ENCODE measurements at regions not wholly inside any gene's neighbourhood (a gene's known extent, or its start where the extent isn't known, plus 50 kb on each side); places are given as distances from the start of the nearest gene placed in this dataset.

GRCh38 chr4:170741856-170742255 lies 652.1 kb upstream of the AADAT start:
- Histone ChIP-seq H3K27me3 (no peaks in the 10 kb centered on the region), H3K4me3 (no peak overlapping the region), H3K4me1 (no peaks in the 10 kb centered on the region), H3K9me3 (no peaks in the 10 kb centered on the region), H3K27ac (no peak overlapping the region), H3K36me3 (no peaks in the 10 kb centered on the region)
- in situ Hi-C loops (cut with MboI; ENCODE audit: low sequenced_read_pairs in 4 of 4) = no loop called here
- no peak for TF ChIP-seq POLR2A (IDR thresholded peaks at IDR 0.05)
- TF ChIP-seq, protein P1, sequence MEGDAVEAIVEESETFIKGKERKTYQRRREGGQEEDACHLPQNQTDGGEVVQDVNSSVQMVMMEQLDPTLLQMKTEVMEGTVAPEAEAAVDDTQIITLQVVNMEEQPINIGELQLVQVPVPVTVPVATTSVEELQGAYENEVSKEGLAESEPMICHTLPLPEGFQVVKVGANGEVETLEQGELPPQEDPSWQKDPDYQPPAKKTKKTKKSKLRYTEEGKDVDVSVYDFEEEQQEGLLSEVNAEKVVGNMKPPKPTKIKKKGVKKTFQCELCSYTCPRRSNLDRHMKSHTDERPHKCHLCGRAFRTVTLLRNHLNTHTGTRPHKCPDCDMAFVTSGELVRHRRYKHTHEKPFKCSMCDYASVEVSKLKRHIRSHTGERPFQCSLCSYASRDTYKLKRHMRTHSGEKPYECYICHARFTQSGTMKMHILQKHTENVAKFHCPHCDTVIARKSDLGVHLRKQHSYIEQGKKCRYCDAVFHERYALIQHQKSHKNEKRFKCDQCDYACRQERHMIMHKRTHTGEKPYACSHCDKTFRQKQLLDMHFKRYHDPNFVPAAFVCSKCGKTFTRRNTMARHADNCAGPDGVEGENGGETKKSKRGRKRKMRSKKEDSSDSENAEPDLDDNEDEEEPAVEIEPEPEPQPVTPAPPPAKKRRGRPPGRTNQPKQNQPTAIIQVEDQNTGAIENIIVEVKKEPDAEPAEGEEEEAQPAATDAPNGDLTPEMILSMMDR (IDR thresholded peaks at IDR 0.05 in 4 of 5, conservative IDR thresholded peaks at IDR 0.05 in 1 of 5) = no peak
- intact Hi-C loops (cut with DNase I; ENCODE audit: low total_unique reads) = no loop called here
- ATAC-seq (no peak), DNase-seq (no peak)

DNA sequence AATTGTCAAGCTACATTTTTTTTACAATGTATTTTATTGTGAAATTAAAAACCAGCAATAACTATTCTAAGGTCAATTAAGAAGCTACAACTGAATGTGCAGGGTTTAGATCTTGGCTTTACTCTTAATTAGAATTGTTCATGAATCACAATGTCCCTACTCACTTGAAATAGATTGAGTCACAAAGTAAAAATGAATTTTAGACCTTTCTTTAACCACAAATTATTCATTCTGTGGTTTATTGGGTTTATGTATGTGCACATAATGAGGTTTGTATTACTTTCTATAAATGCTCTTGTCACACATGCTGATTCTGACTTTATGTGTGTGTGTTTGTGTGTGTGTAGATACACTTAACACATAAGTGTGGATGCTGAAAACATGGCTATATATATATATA lies 647.0 kb upstream of the AADAT start:
- no peak for ATAC-seq
- DNase-seq = no peak
- no peak overlapping the region for H3K4me3 ChIP-seq
- no peaks in the 10 kb centered on the region for H3K9me3 ChIP-seq
- H3K4me1 ChIP-seq = no peaks in the 10 kb centered on the region
- in situ Hi-C loops (cut with MboI; ENCODE audit: low sequenced_read_pairs in 4 of 4) = no loop called here
- no peaks in the 10 kb centered on the region for H3K36me3 ChIP-seq
- intact Hi-C loops (cut with DNase I; ENCODE audit: low total_unique reads) = no loop called here
- H3K27ac ChIP-seq = no peak overlapping the region
- H3K27me3 ChIP-seq = no peaks in the 10 kb centered on the region
- TF ChIP-seq, protein P1 (IDR thresholded peaks at IDR 0.05 in 4 of 5, conservative IDR thresholded peaks at IDR 0.05 in 1 of 5) = no peak
- no peak for TF ChIP-seq POLR2A (IDR thresholded peaks at IDR 0.05)

- intact Hi-C loops (cut with DNase I; ENCODE audit: low total_unique reads) = no loop called here
- no peak overlapping the region for H3K4me3 ChIP-seq
- H3K27me3 ChIP-seq = no peaks in the 10 kb centered on the region
- DNase-seq = no peak
- TF ChIP-seq, protein P1 (IDR thresholded peaks at IDR 0.05 in 4 of 5, conservative IDR thresholded peaks at IDR 0.05 in 1 of 5) = no peak
- no peak for TF ChIP-seq POLR2A (IDR thresholded peaks at IDR 0.05)
- H3K36me3 ChIP-seq = no peaks in the 10 kb centered on the region
- no peaks in the 10 kb centered on the region for H3K9me3 ChIP-seq
- no peaks in the 10 kb centered on the region for H3K4me1 ChIP-seq
- no peak for ATAC-seq
- H3K27ac ChIP-seq = no peak overlapping the region
- in situ Hi-C loops (cut with MboI; ENCODE audit: low sequenced_read_pairs in 4 of 4) = no loop called here
Observed at GRCh38 chr4:170729897-170730296, 640.1 kb upstream of the AADAT start.

GRCh38 chr4:170729236-170729635 lies 639.5 kb upstream of the AADAT start:
- in situ Hi-C loops (cut with MboI; ENCODE audit: low sequenced_read_pairs in 4 of 4) (no loop called here), intact Hi-C loops (cut with DNase I; ENCODE audit: low total_unique reads) (no loop called here)
- Histone ChIP-seq H3K27ac (no peak overlapping the region), H3K4me1 (no peaks in the 10 kb centered on the region), H3K9me3 (no peaks in the 10 kb centered on the region), H3K4me3 (no peak overlapping the region), H3K27me3 (no peaks in the 10 kb centered on the region), H3K36me3 (no peaks in the 10 kb centered on the region)
- TF ChIP-seq, protein P1 (IDR thresholded peaks at IDR 0.05 in 4 of 5, conservative IDR thresholded peaks at IDR 0.05 in 1 of 5) = no peak
- TF ChIP-seq POLR2A (IDR thresholded peaks at IDR 0.05) = no peak
- no peak for DNase-seq
- no peak for ATAC-seq

GRCh38 chr4:170724191-170724590 lies 634.4 kb upstream of the AADAT start:
- no peak overlapping the region for H3K27ac ChIP-seq
- H3K4me3 ChIP-seq = no peak overlapping the region
- no peaks in the 10 kb centered on the region for H3K4me1 ChIP-seq
- no peak for DNase-seq
- H3K27me3 ChIP-seq = no peaks in the 10 kb centered on the region
- intact Hi-C loops (cut with DNase I; ENCODE audit: low total_unique reads) (no loop called here), in situ Hi-C loops (cut with MboI; ENCODE audit: low sequenced_read_pairs in 4 of 4) (no loop called here)
- ATAC-seq = no peak
- H3K36me3 ChIP-seq = no peaks in the 10 kb centered on the region
- no peak for TF ChIP-seq POLR2A (IDR thresholded peaks at IDR 0.05)
- TF ChIP-seq, protein P1 (IDR thresholded peaks at IDR 0.05 in 4 of 5, conservative IDR thresholded peaks at IDR 0.05 in 1 of 5) = no peak
- no peaks in the 10 kb centered on the region for H3K9me3 ChIP-seq

Measured in gastrocnemius medialis (tissue), 4 donors.